Myocyte (in vitro differentiated cells): ENCODE measurements at regions not wholly inside any gene's neighbourhood (a gene's known extent, or its start where the extent isn't known, plus 50 kb on each side); places are given as distances from the start of the nearest gene placed in this dataset.
"Not testable (repeated sequence)": the region's sequence is repeated elsewhere in the genome, so short reads cannot be mapped to it uniquely, and the experiment has no call there.

Experiments used
- DNase-seq: peaks from one replicate; pipeline ENCODE4 v3.0.0-alpha.2; 2012; ENCODE audit warnings: low read depth

DNA sequence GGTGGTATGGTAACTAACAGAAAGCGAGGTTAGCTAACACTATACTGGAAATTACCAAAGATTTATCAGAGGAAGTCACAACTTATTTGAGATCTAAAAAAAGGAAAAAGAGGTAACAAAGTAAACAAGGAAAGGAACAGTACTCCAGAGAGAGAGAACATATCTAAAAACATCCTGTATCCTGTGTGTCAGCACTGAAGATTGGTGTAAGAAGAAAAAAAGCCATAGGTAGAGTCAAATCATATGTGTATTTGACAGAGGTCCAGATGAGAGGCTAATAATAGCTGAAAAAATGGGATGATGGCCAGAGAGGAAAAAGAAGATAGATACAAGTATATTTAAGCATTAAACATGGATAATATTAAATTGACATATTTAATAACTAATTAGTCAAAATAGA is 802.0 kb upstream of the FAM174A start:
- not testable (repeated sequence) for DNase-seq

DNA sequence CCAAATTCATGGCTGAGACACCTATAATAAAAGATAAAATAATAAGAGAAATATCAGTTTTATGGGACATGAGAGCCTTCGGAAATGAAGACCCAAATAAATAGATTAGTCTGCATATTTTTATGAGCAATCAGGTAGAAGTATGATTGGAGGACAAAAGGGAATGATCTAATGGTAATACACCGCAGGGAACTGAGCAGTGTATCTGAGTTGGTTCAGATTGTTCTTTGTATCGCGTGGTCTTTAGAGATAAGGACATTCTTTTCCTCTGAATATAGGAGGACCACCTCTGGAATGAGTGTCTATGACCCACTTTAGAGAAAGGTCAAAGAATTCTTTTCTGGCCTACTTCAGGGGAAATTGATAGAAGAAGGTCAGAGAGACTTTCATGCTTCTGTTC is 801.8 kb upstream of the CHD1 start:
- DNase-seq = not testable (repeated sequence)

GRCh38 chr5:99724732-99725290 is 796.0 kb upstream of the CHD1 start:
- no peak for DNase-seq

- DNase-seq = no peak
Observed at GRCh38 chr5:99721506-99721905, 792.7 kb upstream of the CHD1 start.

- no peak for DNase-seq
Observed at GRCh38 chr5:99715921-99716320, 787.1 kb upstream of the CHD1 start.

- no peak for DNase-seq
Observed at GRCh38 chr5:99706160-99706559, 777.4 kb upstream of the CHD1 start.

DNA sequence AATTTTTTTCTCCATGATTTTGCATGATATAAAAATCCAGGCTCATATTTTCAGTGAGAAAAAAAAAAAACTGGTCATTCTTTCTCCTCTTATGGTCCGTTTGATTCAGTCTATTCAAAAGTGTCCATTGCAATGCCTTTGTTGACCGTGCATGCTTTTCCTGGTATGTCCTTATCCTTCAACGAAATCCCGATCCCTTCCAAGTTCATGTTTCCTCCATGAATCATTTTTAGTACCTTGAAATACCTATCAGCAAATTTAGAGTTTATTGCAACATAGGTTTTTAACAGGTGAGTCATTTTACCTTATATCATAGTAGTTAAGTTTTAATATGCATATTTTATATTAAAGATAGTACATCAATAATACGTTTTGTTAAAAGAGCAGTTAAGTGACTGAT is 773.8 kb upstream of the CHD1 start:
- DNase-seq = no peak

GRCh38 chr5:99694884-99695283 is 766.1 kb upstream of the CHD1 start:
- no peak for DNase-seq

DNA sequence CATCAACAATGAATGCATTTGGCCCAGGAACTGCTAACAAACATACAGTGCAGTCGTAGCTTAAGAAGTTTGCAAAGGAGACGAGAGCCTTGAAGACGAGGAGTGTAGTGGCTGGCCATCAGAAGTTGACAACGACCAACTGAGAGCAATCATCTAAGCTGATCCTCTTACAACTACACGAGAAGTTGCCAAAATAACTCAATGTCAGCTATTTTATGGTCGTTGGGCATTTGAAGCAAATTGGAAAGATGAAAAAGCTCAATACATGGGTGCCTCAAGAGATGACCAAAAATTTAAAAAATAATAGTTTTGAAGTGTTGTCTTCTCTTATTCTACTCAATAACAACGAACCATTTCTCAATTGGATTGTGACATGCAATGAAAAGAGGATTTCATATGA is 757.7 kb upstream of the CHD1 start:
- no peak for DNase-seq

DNA sequence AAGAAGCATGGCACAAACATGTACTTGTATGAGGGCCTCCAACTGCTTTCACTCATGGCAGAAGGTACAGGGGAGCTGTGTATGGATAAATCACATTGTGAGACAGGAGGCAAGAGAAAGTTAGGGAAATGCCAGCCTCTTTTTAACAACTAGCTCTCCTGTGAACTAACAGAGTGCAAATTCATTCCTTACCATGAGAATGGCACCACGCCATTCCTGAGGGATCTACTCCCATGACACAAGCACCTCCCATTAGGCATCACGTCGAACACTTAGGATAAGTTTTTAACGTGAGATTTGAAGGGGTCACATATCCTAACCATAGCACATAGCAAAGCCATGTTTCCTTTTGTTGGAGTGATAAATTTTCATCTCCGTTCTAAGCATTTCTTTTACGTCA is 747.2 kb upstream of the CHD1 start:
- no peak for DNase-seq

DNA sequence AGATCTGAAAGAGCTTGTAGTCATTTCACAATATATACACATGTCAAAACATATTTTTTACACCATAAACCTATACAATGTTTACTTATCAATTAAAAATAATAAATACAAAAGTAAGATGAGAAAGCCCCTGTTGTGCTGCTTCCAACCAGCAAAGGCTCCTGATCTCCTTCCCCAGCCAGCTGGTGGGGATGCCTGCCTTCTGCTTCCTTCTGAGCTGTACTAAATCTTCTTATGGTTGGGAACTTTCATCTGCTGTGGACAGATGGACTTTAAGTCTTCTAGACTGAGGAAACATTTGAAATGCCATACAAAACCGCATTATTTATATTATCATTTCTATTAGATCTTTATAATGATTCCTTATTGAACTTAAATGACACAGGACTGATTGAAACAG is 745.3 kb upstream of the CHD1 start:
- DNase-seq = no peak

- no peak for DNase-seq
Observed at GRCh38 chr5:99664972-99665371, 736.2 kb upstream of the CHD1 start.

DNA sequence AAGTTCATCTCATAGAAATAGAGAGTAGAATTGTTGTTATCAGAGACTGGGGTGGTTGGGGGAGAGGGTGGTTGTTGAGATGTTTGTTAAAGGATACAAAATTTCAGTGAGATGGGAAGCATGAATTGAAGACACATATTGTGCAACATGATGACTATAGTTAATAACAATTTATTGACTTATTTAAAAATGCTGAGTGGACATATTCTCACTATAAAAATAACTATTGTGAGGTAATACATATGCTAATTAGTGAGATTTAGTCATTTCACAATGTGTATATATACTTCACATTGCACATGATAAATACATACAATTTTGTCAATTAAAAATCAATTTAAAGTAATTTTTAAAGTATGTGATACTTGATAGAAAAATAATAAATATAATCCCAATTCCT is 722.5 kb upstream of the CHD1 start:
- DNase-seq = no peak

DNA sequence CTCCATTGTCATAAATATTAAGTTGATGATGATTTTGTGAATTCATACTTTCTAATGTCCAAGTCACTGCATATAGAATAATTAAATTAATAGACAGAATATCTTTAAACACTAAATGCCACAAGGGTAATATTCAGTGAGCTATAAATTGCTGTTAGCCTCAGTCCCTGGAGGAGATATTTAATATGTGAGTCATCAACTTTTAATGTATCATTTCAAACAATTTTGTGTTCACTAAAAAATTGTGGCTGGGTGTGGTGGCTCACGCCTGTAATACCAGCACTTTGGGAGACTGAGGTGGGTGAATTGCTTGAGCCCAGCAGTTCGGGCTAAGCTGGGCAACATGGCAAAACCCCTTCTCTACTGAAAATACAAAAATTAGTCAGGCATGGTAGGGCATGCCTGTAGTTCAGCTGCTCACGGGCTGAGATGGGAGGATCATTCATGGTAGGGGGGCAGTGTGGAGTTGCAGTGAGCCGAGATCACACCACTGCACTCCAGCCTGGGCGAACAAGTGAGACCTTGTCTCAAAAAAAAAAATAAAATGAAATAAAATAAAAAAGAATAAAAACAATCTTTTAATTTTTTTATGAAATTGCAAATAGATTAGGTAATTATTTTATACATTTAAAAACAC is 717.3 kb upstream of the CHD1 start:
- DNase-seq = no peak

DNA sequence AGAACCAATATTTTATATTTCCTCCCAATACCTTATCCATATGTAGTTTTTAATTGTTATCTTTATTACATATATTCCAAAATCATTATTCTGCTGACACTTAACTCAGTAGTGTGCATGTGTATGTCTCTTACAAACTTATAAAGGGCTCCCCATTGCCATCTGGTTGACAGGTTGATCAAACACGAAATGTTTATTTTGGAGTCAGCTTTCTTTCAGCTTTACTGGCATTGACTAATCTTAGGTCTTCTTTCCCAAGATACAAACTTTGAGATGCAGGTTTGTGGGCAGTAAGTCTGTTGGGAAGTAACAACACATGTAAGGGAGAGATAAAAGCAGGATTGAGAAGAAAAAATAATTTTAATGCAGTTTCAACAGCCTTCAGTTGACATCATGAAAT is 716.0 kb upstream of the CHD1 start:
- no peak for DNase-seq

- DNase-seq = no peak
Observed at GRCh38 chr5:99640646-99641045, 711.8 kb upstream of the CHD1 start.

GRCh38 chr5:99639905-99640304 is 711.1 kb upstream of the CHD1 start:
- DNase-seq = no peak

DNA sequence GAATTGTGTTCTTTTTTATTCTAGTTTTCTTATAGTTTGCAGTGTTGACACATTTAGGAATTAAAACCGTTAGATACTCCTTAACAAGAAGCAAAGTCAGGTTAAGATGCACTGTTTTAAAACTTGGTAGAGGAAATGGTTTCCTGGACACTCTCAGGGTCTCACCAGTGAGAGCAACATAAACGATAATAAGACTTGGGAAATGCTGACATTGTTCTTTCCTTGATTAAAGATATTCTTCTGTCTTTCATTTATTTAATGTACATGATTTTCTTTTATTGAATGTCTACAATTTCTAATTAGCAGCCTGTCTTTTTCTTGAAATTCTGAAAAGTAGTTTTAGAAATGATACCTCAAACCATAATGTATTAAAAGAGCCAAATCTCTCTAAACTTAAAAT is 707.9 kb upstream of the CHD1 start:
- no peak for DNase-seq

DNA sequence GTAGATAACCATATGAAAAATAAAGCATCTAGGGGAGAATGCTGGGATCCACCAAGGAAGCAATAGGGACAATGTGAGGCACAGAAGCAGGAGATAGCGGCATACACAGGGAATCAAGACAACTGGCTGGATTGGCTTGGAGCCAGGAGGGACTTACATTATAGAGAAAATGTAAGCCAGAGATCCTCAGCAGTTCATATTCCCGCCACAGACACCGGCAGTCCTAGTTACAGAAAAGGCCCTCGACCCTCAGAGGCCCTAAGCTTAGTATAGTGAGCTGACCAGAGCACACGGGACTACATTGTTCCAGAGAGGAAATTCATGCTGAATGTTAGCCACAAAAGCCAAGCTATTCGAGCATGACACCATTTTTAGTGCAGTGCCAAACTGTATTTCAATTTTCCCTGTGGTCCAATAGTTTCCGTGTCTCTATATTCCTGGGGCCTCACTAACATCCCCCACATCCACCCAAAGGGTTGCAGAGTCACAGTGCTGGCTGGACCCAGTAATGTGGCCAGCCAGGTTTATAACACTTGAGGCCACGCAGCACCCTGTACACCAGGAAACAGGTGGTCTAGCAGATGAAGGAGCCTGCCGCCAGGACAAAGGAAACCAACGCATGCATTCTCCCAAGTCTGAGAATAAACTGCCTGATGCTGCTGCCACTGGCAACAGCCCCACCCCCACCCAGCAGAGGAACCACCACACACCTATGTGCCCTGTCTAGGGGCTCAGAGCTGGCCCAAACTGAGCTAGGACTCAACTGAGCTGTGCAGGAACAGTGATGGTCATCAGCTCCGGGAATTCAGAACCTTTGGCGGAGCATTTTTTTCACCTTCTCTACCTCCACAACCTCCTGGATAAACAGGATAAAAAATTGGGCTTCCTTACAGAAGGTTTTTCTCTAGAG is 693.2 kb upstream of the CHD1 start:
- no peak for DNase-seq

- no peak for DNase-seq
Observed at GRCh38 chr5:99617335-99617734, 688.5 kb upstream of the CHD1 start.

DNA sequence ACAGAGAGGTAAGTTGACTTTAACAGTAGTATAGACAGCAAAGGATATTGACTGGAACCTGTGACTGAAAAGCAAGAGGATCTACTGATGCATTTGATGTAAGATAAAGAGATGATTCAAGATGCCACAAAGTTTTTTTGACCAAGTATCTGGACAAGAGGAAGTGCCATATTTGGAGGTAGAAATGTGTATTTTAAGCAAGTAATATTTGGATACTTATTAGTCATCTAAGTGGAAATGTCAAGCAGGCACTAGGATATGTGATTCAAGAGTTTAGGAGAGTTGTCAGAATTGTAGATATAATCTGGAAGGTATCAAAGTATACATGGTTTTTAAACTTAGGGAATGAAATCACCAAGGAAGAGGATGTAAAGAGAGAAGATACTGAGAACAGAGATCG is 686.1 kb upstream of the CHD1 start:
- no peak for DNase-seq

DNA sequence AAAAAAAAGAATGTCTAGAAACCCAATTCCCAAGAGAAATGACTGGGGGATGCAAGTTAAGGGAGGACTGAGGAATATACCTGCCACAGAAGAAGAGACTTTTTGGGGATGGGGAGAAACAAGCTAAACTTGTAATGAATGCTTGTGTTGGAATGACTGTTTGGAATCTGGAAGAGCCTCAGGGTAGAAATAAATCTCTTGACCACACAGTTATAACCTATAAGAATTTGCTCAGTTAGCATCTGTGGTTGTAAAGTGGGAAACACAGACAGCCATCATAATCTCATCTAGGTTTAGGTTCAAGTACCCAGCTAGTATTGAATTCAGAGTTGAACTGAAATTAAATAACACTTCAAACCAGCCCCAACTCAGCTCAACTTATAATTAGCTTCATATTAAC is 678.3 kb upstream of the CHD1 start:
- DNase-seq = no peak

DNA sequence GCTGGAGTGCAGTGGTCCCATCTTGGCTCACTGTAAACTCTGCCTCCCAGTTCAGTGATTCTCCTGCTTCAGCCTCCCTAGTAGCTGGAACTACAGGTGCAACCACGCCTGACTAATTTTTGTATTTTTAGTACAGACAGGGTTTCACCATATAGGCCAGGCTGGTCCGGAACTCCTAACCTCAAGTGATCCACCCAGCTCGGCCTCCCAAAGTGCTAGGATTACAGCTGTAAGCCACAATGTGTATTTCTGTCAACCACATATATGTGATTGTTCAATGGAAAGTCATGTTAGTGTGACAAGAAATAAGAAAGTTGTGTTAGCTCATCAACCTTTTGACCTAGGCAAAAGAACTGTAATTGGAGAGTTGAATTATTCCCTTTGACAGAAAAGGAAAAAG is 677.1 kb upstream of the CHD1 start:
- peak; percentile 0 for DNase-seq
